DMS53 treated with DMSO at 0.1 percent for 48 hours (cell line): ENCODE measurements at regions not wholly inside any gene's neighbourhood (a gene's known extent, or its start where the extent isn't known, plus 50 kb on each side); places are given as distances from the start of the nearest gene placed in this dataset.
"Not testable (repeated sequence)": the region's sequence is repeated elsewhere in the genome, so short reads cannot be mapped to it uniquely, and the experiment has no call there.

Experiments
- DNase-seq: peaks from one replicate; lab custom pipeline; 2025; ENCODE audit not compliant: unreplicated experiment; lab: John Stamatoyannopoulos, UW

DNA sequence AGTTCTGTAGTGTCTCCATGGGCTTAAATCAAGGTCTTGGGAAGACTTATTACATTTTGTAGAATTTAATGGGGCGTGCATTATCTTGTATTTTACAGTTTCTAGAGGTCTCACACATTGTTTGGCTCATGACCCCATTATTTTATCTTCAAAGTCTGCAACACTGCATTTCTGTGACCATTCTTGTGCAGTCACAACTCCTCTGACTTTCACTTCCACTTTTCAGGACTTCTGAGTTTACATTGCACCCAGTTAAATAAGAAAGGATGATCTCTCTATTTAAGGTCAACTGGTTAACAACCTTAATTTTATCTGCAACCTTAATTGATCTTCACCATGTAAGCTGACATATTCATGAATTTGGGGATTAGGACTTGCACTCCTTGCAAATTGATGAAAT is 1186.6 kb downstream of the MRPL39 start:
- no peak for DNase-seq

- not testable (repeated sequence) for DNase-seq
Observed at GRCh38 chr21:24419641-24420040, 1187.6 kb downstream of the MRPL39 start.

DNA sequence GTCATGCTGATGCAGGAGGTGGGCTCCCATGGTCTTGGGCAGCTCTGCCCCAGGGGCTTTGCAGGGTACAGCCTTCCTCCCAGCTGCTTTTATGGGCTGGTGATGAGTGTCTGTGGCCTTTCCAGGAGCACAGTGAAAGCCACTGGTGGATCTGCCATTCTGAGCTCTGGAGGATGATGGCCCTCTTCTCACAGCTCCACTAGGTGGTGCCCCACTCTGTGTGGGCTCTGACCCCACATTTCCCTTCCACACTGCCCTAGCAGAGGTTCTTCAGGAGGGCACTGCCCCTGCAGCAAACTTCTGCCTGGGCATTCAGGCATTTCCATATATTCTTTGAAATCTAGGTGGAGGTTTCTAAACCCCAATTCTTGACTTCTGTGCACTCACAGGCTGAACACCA is 1188.6 kb downstream of the MRPL39 start:
- DNase-seq: no peak

GRCh38 chr21:24411429-24411828 is 1195.9 kb downstream of the MRPL39 start:
- no peak for DNase-seq

- DNase-seq: no peak
Observed at GRCh38 chr21:24403221-24403620, 1204.1 kb downstream of the MRPL39 start.

- peak; percentile 0 for DNase-seq
Observed at GRCh38 chr21:24395320-24395923, 1211.9 kb downstream of the MRPL39 start.

DNA sequence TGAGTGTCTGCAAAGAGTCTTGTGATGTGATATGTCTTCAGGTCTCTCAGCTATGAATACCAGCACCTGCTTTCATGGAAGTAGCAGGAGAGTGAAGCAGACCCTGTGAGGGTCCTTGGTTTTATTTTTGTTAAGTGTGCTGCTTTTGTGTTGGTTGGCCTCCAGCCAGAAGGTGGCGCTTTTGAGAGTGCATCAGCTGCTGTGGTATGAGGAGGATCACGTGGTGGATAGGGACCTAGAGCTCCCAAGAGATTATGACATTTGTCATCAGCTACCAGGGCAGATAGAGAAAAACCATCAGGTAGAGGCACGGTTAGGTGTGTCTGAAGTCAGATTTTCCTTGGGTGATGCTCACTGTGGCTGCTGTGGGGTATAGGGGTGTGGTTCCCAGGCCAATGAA is 1232.1 kb downstream of the MRPL39 start:
- no peak for DNase-seq

DNA sequence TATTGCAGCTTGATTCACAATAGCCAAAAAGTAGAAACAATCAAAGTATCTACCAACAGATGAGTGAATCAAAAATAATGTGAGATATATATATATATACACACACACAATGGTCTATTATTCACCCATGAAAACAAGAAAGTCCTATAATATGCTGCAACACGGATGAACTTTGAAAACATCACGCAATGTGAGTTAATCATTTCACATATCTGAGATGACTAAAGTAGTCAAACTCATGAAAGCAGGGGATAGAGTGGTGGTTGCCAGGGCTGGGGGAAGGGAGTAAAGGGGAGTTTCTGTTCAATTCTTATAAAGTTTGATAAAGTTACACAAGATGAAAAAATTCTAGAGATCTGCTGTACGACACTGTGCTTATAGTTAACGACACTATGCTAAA is 1234.8 kb downstream of the MRPL39 start:
- no peak for DNase-seq

GRCh38 chr21:24369746-24370145 is 1237.5 kb downstream of the MRPL39 start:
- DNase-seq: no peak

DNA sequence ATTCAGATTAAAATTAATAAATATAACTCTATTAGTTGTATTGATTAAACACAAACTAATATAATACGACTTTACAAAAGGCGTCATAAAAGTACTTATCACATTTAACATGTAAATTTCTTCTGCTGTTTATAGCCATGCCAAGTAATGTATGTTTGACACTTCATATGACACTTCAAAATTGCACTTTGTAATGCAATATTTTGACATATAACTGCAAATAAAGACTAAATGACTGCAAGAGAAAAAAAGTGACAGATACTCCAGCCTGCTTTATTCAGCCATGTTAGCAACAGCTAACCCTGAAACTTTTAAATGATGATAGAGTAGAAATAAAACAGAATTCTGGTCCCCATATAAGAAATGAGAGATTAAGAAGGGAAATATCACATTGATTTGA is 1238.0 kb downstream of the MRPL39 start:
- DNase-seq: no peak

- no peak for DNase-seq
Observed at GRCh38 chr21:24367936-24368335, 1239.3 kb downstream of the MRPL39 start.

- DNase-seq: no peak
Observed at GRCh38 chr21:24353492-24353891, 1253.8 kb downstream of the MRPL39 start.

GRCh38 chr21:24339406-24339805 is 1267.9 kb downstream of the MRPL39 start:
- no peak for DNase-seq

- no peak for DNase-seq
Observed at GRCh38 chr21:24336491-24336890, 1270.8 kb downstream of the MRPL39 start.

DNA sequence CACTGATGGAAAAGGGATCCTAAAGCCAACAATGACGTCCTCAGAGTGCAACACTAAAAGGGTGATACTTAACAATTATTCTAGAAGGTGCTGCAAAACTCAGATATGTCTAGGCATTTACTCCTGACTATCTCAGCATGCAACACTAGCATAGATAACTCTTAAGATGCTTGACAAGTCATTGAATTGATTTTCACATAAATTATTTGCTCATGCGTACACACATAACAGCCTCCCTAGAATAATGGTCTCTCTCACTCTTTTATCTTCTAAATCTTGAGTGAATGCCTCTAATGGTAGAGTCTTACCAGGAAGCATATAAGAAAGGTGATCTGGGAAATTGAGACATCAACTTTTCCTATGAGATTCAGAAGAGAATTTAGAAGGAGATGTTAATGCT is 1283.7 kb downstream of the MRPL39 start:
- no peak for DNase-seq

DNA sequence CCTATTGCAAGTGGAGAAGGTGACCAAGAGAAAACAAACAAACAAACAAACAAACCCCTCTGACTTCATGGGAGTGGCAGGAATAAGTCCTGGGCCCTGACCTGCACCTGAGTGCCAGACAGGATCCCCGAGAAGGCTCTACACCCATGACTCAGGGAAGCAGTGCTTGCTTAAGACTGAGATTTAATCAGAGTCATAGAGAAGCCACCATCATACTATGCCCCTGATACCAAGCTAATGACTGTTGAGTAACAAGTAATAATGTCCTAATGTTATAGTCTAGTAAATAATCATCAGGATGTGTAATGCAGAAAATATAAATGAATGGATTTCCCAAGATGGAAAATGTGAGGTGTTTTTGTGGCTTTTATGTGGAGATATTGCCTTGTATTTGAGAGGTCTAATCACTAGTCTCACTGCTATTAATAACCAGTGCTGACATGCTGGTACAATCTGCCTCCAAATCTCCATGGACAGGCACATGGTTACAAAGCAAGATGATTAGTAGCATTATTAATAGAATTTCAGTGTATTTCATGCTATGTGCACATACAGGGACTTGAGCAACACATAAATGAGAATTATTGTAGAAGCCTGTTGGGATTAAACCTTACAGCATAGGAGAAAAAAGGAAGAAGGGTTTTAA is 1290.9 kb downstream of the MRPL39 start:
- no peak for DNase-seq

DNA sequence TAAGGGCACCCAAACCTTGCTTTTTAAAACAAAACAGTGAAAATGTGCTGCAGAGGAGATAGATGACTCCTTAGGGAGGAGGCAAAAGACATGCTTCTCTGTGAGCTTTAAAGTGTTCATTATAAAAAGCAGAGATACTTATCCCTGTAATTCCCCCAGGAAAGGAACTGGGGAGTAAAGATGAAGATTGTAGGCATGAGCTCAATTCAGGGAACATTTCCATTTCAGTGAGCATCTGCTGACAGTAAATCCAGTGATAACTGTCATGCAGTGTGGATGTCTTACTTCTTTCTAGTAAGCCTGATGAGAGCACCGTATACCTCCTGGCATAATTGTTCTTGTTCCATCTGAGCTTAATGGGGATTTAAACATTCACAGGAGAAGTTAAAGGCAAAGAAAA is 1296.5 kb downstream of the MRPL39 start:
- DNase-seq: no peak

GRCh38 chr21:24308183-24308582 is 1299.1 kb downstream of the MRPL39 start:
- no peak for DNase-seq

DNA sequence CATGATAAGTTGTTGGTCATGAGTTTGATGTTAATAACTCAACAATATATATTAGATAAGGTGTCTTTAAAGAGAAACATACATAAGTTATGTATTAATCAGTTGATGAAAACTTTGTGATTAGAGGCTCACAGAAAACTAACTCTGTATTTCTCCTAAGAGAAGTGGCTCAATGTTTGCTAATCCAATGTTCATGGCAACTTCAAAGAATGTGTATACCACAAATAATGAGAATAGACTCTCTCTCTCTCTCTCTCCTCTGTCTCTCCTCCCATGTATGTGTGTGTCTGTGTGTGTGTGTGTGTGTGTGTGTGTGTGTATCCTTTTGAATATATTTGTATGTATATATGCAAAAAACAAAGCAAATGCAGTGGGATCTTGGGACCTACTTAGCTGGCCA is 1304.9 kb downstream of the MRPL39 start:
- no peak for DNase-seq

- DNase-seq: no peak
Observed at GRCh38 chr21:24298040-24298439, 1309.2 kb downstream of the MRPL39 start.

DNA sequence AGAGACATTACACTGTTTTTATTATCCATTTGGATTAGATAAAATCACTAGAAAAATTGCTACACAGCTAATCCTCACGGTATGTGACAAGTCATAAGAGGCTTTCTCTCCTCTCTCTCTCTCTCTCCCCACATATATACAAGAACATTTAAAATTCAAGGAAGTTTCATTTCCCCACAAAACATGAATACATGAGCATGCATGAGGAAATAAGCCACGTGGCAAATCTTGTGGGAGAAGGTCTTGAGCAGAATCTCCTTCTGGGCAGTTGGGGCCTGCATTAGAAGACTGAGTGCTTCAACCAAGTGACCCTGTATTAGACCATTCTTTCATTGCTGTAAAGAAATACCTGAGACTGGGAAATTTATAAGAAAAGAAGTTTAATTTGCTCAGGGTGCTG is 1313.1 kb downstream of the MRPL39 start:
- DNase-seq: no peak

DNA sequence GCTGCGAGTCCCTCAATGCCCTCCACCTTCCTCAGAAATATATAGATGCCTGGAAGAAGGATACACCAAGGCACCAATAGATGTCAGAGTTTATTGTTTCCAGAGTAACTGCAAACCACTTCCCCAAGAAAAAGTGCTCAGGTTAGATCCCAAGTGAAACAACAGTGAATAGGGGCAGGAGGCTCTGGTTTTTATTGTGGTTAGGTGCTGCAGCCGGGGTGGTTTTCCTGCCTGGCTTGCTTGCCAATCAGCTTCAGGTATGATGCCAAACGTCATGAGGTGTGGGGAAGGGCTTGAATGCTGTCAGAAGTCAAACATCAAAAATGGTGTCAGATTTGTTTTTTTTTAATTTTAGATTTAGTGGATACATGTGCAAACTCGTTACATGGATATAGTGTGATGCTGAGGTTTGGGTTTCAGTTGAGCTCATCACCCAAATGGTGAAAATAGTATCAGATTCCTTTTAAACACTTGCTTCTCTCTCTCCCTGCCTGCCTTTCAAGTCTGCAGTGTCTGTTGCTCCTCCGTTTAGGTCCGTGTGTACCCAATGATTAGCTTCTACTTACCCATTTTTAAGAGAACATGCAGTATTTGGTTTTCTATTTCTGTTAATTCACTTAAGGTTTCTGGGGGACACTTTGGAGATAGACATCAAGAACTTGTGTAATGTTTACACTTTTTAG is 1317.0 kb downstream of the MRPL39 start:
- no peak for DNase-seq

GRCh38 chr21:24289539-24289938 is 1317.7 kb downstream of the MRPL39 start:
- DNase-seq: no peak
